ENCODE measurements at regions not wholly inside any gene's neighbourhood (a gene's known extent, or its start where the extent isn't known, plus 50 kb on each side); places are given as distances from the start of the nearest gene placed in this dataset.

GRCh38 chr19:29432677-29433076, 93.1 kb upstream of the VSTM2B start:
- no peak for DNase-seq

DNA sequence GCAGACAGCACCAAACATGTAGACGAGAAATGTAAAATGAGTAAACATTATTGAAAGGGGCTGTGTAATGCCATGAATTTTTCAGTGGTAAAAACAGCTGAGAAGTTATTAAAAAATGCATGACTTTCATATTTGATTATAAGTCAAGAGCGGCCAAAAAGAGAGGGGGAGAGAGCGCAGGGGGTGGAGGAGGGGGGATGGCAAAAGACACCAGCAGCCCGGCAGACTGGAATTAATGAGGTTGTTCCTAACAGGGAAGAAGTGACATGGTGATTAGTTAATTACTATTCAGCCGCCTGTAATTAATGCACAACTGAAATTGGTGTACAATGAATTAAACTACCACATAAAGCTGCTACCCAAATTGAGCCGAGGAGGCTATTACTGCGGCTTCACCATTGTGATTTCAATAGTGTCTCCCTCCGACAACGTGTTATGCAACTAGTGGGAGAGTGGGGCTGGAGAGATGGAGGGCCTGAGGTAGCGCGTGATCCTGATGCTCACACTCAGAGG, 89.1 kb upstream of the VSTM2B start:
- DNase-seq = no peak

DNA sequence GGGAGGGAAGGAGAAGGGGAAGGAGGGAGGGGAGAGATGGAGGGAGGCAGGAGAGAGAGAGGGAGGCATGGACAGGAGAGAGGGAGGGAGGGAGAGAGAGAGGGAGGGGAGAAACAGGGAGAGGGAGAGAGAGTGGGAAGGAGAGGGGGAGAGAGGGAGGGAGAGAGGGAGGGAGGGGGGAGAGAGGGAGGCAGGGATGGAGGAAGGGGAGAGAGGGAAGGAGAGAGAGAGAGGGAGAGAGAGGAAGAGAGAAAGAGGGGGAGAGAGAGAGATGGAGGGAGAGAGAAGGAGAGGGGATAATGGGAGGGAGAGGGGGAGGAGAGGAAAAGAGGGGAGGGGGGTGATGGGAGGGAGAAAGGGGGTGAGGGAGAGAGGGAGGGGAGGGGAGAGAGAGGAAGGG, 86.8 kb upstream of the VSTM2B start:
- DNase-seq = no peak

DNA sequence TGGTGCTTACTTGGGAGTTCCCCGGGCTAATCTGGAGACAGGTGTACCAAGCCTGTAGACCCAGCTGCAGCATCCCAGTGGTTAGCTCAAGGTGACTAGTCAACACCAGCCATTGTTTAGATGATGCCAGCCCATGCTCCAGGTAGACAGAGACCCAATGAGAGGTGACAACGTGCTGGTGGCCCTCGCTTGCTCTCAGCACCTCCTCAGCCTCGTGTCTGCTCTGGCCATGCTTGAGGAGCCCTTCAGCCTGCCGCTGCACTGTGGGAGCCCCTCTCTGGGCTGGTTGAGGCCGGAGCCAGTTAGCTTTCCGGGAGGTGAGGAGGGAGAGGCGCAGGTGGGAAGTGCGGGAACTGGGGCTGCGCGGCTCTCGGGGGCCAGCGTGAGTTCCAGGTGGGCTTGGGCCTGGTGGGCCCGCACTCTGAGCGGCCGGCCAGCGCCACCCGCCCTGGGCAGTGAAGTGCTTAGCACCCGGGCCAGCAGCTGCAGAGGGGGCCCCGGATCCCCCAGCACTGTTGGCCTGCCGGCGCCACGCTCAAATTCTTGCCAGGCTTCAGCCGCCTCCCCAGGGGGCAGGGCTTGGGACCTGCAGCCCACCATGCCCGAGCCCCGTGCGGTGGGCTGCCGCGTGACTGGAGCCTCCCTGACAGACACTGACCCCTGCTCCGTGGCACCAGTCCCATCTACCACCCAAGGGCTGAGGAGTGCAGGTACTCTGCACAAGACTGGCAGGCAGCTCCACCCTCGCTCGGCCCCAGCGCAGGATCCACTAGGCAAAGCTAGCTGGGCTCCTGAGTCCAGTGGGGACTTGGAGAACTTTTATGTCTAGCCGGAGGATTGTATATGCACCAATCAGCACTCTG, 85.9 kb upstream of the VSTM2B start:
- no peak for DNase-seq

DNA sequence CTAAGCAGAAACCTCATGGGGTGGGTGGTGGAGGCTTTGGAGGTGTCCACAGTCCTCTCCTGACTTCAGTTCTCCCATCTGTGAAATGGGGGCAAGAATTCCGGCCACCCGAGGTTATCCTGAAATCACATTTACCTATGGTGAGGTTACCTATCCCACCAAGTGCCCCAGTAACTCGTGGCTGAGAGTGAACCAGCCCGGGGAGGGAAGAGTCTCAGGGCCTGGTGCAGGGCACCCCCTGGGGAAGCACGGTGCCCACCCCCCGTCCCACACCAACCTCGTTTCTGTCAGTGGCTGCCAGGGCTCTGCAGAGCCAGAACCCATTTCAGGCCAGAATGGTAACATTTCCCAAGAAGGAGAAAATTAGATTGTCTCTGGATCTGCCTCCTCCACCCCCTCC, 83.7 kb upstream of the VSTM2B start:
- no peak for DNase-seq

- no peak for DNase-seq
Measured at GRCh38 chr19:29442910-29443309, 82.9 kb upstream of the VSTM2B start.

- DNase-seq = no peak
Measured at GRCh38 chr19:29445246-29445645, 80.5 kb upstream of the VSTM2B start.

GRCh38 chr19:29446361-29446760, 79.4 kb upstream of the VSTM2B start:
- DNase-seq = no peak

DNA sequence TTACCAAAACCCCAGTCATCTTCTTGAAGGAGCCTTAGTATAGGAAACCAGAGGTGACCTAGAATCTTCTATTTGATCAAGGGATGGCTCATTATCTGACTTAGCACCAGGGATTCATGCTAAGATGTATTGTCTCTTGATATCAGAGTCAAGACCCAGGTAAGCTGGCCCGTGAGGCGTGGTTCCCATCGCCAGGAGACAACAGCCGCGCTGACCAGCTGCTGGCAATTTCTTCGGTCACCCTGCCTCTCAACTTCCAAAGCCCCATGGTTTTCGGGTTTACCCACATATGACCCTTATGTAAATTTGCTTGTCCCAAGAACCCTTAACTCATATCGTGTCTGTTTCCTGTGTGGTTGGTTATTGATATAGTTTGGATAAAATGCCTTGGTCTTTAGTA, 77.7 kb upstream of the VSTM2B start:
- DNase-seq = no peak

- no peak for DNase-seq
Measured at GRCh38 chr19:29449371-29449770, 76.4 kb upstream of the VSTM2B start.

DNA sequence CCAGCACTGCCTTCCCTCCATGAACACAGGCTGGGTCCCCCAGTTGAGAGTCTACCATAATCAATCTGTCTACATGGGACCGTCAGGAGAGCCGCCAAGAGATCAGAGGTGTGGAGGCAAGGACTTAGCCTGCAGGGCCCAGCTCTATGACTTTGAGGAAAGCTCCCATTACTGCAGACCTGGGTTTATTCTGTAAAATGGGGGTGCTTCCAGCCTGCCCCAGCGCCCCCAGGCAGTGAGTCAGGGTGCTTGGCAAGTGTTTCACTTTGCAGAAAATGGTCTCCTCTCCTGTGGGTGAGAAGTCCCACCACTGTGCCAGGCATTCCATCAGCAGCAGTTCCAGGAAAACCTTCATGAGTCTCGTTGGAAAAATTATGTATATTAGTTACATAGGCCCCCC, 75.5 kb upstream of the VSTM2B start:
- no peak for DNase-seq

GRCh38 chr19:29450812-29451211, 75.0 kb upstream of the VSTM2B start:
- DNase-seq = no peak

DNA sequence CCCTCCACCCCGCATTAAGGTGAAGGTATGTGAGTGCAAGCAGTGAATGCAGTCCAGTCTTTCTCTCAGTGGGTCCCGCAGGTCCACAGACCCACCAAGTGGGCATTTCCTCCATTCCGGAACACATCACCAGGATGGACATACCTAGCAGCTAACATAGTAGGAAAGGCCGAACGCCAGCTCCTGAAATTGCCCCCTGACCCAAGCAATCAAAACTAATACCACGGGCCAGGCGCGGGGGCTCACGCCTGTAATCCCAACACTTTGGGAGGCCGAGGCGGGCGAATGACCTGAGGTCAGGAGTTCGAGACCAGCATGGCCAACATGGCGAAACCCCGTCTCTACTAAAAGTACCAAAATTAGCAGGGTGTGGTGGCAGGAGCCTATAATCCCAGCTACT, 71.7 kb upstream of the VSTM2B start:
- no peak for DNase-seq

DNA sequence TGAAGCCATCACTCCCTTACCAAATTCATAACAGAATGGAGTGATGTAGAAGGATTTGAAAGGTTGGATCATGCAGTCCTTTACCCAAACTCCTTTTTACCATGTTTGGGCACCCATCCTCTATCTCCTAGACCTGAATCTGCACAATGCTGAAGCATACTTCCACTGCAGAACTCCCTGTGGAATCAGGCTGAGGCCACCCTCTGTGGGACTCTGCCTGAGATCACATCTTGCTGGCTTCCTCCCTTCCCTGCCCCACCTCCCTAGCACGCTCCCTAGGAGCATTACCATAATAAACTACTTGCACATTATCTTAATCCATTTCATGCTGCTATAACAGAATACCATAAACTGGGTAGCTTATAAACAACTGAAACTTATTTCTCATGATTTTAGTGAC, 68.4 kb upstream of the VSTM2B start:
- DNase-seq = no peak

DNA sequence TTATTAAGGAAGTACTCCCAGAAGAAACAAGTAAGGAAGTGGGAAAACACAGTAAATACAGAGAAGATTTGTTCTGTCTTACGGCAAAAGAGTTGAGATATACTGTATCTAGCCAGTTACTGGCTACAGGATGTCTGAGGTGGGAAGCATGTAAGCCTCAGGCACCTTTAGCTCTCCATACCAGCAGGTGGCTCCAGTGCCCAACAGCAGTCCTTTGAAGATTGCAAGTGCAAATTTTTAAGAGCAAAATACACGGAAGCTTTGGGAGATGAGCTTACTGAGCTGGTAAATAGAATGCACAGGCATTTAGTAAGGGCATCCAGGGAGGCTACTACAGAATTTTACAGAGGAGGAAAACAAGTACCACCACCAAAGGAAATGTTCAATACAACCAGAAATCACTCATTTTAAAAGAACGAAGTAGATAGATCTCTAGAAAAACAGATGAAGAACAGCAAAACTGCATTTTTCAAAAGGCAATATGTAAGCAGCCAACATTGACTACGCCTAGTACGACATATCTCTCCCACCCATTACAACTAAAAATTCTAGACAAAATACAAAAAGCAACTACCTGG, 57.9 kb upstream of the VSTM2B start:
- peak; percentile 8 to 20 for DNase-seq

- DNase-seq = no peak
Measured at GRCh38 chr19:29475469-29475868, 50.3 kb upstream of the VSTM2B start.
